GM12872 (cell line): ENCODE measurements at regions not wholly inside any gene's neighbourhood (a gene's known extent, or its start where the extent isn't known, plus 50 kb on each side); places are given as distances from the start of the nearest gene placed in this dataset.

ENCODE experiments used
- TF ChIP-seq, protein P1 (sequence below): IDR thresholded peaks from 3 replicates; pipeline ENCODE4 v1.5.1; 2011; ENCODE audit warnings: low read depth, mild to moderate bottlenecking, low read length, moderate library complexity; ENCODE audit not compliant: insufficient read depth

DNA sequence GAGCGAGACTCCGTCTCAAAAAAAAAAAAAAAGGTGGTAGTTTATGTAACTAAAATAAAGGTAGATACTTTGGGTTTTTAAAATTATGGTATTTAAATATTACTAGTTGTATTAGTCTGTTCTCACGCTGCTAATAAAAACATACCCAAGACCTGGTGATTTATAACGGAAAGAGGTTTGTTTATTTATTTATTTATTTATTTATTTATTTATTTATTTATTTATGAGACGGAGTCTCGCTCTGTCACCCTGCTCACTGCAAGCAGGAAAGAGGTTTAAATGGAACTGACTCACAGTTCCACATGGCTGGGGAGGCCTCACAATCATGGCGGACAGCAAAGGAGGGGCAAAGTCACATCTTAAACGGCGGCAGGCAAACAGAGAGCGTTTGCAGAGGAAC is 196.0 kb downstream of the CALCRL start:
- TF ChIP-seq, protein P1, sequence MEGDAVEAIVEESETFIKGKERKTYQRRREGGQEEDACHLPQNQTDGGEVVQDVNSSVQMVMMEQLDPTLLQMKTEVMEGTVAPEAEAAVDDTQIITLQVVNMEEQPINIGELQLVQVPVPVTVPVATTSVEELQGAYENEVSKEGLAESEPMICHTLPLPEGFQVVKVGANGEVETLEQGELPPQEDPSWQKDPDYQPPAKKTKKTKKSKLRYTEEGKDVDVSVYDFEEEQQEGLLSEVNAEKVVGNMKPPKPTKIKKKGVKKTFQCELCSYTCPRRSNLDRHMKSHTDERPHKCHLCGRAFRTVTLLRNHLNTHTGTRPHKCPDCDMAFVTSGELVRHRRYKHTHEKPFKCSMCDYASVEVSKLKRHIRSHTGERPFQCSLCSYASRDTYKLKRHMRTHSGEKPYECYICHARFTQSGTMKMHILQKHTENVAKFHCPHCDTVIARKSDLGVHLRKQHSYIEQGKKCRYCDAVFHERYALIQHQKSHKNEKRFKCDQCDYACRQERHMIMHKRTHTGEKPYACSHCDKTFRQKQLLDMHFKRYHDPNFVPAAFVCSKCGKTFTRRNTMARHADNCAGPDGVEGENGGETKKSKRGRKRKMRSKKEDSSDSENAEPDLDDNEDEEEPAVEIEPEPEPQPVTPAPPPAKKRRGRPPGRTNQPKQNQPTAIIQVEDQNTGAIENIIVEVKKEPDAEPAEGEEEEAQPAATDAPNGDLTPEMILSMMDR: no peak

DNA sequence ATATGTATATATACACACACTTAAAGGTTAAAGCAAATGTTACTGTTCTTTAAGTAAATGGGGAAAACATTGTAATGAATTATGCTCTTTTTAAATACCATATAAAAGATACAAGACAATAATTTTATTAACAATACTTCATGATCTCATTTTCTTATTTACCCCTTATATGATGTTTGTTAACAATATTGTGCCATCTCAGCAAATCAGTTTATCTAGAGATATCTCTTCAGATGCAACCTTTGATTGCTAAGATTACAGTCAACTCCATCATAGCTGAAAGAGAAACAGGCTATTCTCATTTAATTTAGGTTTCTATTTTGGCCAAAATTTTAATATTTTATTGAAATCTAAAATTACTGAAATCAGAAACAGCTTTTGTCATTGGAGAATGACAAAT is 197.9 kb downstream of the CALCRL start:
- TF ChIP-seq, protein P1: no peak

DNA sequence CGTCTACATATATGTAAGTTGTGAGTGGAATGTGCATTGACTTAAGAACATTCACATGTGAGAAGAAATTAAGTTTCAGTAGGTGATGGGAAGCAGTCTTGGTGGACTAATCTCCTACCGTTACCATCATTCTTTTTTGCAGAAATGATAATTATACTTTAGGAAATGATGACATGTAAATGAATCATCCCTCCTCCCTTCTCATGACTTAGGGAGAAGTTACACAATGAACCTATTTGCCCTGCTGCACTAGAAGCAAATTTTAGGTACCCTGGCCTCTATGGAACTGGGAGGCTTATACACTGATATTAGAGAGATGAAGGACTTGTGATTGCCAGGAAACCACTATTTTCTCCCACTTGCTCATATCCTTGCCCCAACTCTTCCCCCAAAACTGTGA is 214.2 kb downstream of the CALCRL start:
- TF ChIP-seq, protein P1: no peak

GRCh38 chr2:187232749-187233148 is 215.3 kb downstream of the CALCRL start:
- TF ChIP-seq, protein P1: no peak

- TF ChIP-seq, protein P1: no peak
These were observed 218.0 kb downstream of the CALCRL start for GRCh38 chr2:187230088-187230487.

GRCh38 chr2:187228986-187229385 is 219.1 kb downstream of the CALCRL start:
- TF ChIP-seq, protein P1: no peak

DNA sequence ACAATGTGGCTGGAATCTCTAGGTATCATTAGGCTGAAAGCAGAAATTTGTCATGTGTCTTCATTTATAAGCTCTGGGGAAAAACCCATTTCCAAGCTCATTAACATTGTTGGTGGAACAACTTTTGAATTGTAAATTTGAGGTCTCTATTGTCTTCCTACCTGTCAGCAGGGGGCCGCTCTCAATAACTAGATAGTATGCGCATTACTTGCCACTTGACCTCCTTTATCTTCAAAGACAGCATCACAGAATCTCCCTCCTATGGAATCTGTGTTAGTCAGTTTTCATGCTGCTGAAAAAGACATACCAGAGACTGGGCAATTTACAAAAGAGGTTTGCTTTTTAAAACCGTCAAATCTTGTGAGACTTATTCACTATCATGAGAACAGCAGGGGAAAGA is 223.1 kb downstream of the CALCRL start:
- TF ChIP-seq, protein P1: no peak

DNA sequence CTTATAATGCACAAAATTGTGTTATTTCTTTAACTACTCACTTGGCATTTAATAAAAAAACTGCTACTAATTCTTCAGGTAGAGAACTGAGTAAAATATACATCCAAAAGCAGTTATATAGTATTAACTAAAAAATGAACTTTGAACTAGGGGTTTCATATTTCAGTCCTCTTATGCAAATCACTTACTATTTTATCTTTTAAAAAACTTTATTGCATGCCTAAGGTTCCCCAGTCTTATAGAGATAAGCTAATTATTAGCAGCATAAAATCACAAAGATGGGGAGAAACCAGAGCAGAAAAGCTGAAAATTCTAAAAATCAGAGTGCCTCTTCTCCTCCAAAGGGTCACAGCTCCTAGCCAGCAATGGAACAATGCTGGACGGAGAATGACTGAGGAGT is 228.0 kb downstream of the CALCRL start:
- TF ChIP-seq, protein P1: no peak
